ENCODE measurements at regions not wholly inside any gene's neighbourhood (a gene's known extent, or its start where the extent isn't known, plus 50 kb on each side); places are given as distances from the start of the nearest gene placed in this dataset.

- Histone ChIP-seq H3K27me3 (ENCODE audit: control insufficient read depth, insufficient read depth, low read length) (no peaks in the 10 kb centered on the region), H3K27ac (ENCODE audit: low read depth, low read length) (no peak overlapping the region), H3K4me1 (ENCODE audit: control insufficient read depth, insufficient read depth, low read length) (no peaks in the 10 kb centered on the region), H3K4me3 (ENCODE audit: low read depth, low read length) (no peak overlapping the region), H3K9me3 (ENCODE audit: control insufficient read depth, insufficient read depth, low read depth, low read length) (no peaks in the 10 kb centered on the region), H3K9ac (ENCODE audit: low read length) (no peak overlapping the region), H3K36me3 (ENCODE audit: control insufficient read depth, insufficient read depth, low read length) (no peaks in the 10 kb centered on the region)
These were observed 143.2 kb upstream of the ZNF507 start for GRCh38 chr19:32202244-32202643.

- Histone ChIP-seq H3K9me3 (ENCODE audit: control insufficient read depth, insufficient read depth, low read depth, low read length) (0 out of 2 replicates have a peak, but pooled peaks cover 4% of the 10 kb centered on the region), H3K9ac (ENCODE audit: low read length) (no peak overlapping the region), H3K4me1 (ENCODE audit: control insufficient read depth, insufficient read depth, low read length) (no peaks in the 10 kb centered on the region), H3K4me3 (ENCODE audit: low read depth, low read length) (no peak overlapping the region), H3K36me3 (ENCODE audit: control insufficient read depth, insufficient read depth, low read length) (no peaks in the 10 kb centered on the region), H3K27me3 (ENCODE audit: control insufficient read depth, insufficient read depth, low read length) (no peaks in the 10 kb centered on the region), H3K27ac (ENCODE audit: low read depth, low read length) (no peak overlapping the region)
These were observed 142.2 kb upstream of the ZNF507 start for GRCh38 chr19:32203161-32203560.

GRCh38 chr19:32206065-32206464 lies 139.3 kb upstream of the ZNF507 start:
- no peaks in the 10 kb centered on the region for H3K36me3 ChIP-seq (ENCODE audit: control insufficient read depth, insufficient read depth, low read length)
- H3K27ac ChIP-seq (ENCODE audit: low read depth, low read length) = no peak overlapping the region
- H3K4me3 ChIP-seq (ENCODE audit: low read depth, low read length) = no peak overlapping the region
- H3K4me1 ChIP-seq (ENCODE audit: control insufficient read depth, insufficient read depth, low read length) = no peaks in the 10 kb centered on the region
- H3K9ac ChIP-seq (ENCODE audit: low read length) = no peak overlapping the region
- no peaks in the 10 kb centered on the region for H3K27me3 ChIP-seq (ENCODE audit: control insufficient read depth, insufficient read depth, low read length)
- 0 out of 2 replicates have a peak, but pooled peaks cover 4% of the 10 kb centered on the region for H3K9me3 ChIP-seq (ENCODE audit: control insufficient read depth, insufficient read depth, low read depth, low read length)

- no peaks in the 10 kb centered on the region for H3K27me3 ChIP-seq (ENCODE audit: control insufficient read depth, insufficient read depth, low read length)
- no peak overlapping the region for H3K27ac ChIP-seq (ENCODE audit: low read depth, low read length)
- no peak overlapping the region for H3K4me3 ChIP-seq (ENCODE audit: low read depth, low read length)
These were observed 137.3 kb upstream of the ZNF507 start for GRCh38 chr19:32208060-32208459.

GRCh38 chr19:32219392-32219791 lies 126.0 kb upstream of the ZNF507 start:
- H3K36me3 ChIP-seq (ENCODE audit: control insufficient read depth, insufficient read depth, low read length) = no peaks in the 10 kb centered on the region

More at GRCh38 chr19:32208060-32208459, 137.3 kb upstream of the ZNF507 start:
- Histone ChIP-seq H3K36me3 (ENCODE audit: control insufficient read depth, insufficient read depth, low read length) (no peaks in the 10 kb centered on the region), H3K9me3 (ENCODE audit: control insufficient read depth, insufficient read depth, low read depth, low read length) (peaks cover 4% of the 10 kb centered on the region; the same call in 1 of the 2 replicates), H3K4me1 (ENCODE audit: control insufficient read depth, insufficient read depth, low read length) (no peaks in the 10 kb centered on the region), H3K9ac (ENCODE audit: low read length) (no peak overlapping the region)

GRCh38 chr19:32219881-32220472 lies 125.4 kb upstream of the ZNF507 start:
- no peaks in the 10 kb centered on the region for H3K9me3 ChIP-seq (ENCODE audit: control insufficient read depth, insufficient read depth, low read depth, low read length)
- no peaks in the 10 kb centered on the region for H3K36me3 ChIP-seq (ENCODE audit: control insufficient read depth, insufficient read depth, low read length)
- H3K27me3 ChIP-seq (ENCODE audit: control insufficient read depth, insufficient read depth, low read length) = peaks cover 31% of the 10 kb centered on the region
- peaks cover 5% of the 10 kb centered on the region; the same call in 1 of the 2 replicates for H3K4me1 ChIP-seq (ENCODE audit: control insufficient read depth, insufficient read depth, low read length)
- H3K27ac ChIP-seq (ENCODE audit: low read depth, low read length) = no peak overlapping the region
- no peak overlapping the region for H3K4me3 ChIP-seq (ENCODE audit: low read depth, low read length)
- no peak overlapping the region for H3K9ac ChIP-seq (ENCODE audit: low read length)

More at GRCh38 chr19:32219392-32219791, 126.0 kb upstream of the ZNF507 start:
- peaks cover 5% of the 10 kb centered on the region; the same call in 1 of the 2 replicates for H3K4me1 ChIP-seq (ENCODE audit: control insufficient read depth, insufficient read depth, low read length)
- no peak overlapping the region for H3K4me3 ChIP-seq (ENCODE audit: low read depth, low read length)
- no peaks in the 10 kb centered on the region for H3K9me3 ChIP-seq (ENCODE audit: control insufficient read depth, insufficient read depth, low read depth, low read length)
- no peak overlapping the region for H3K9ac ChIP-seq (ENCODE audit: low read length)
- H3K27ac ChIP-seq (ENCODE audit: low read depth, low read length) = no peak overlapping the region
- H3K27me3 ChIP-seq (ENCODE audit: control insufficient read depth, insufficient read depth, low read length) = peaks cover 26% of the 10 kb centered on the region

- H3K27ac ChIP-seq (ENCODE audit: low read depth, low read length) = no peak overlapping the region
- H3K36me3 ChIP-seq (ENCODE audit: control insufficient read depth, insufficient read depth, low read length) = no peaks in the 10 kb centered on the region
- H3K9ac ChIP-seq (ENCODE audit: low read length) = no peak overlapping the region
- peaks cover 5% of the 10 kb centered on the region; the same call in 1 of the 2 replicates for H3K4me1 ChIP-seq (ENCODE audit: control insufficient read depth, insufficient read depth, low read length)
- peaks cover 40% of the 10 kb centered on the region for H3K27me3 ChIP-seq (ENCODE audit: control insufficient read depth, insufficient read depth, low read length)
- no peaks in the 10 kb centered on the region for H3K9me3 ChIP-seq (ENCODE audit: control insufficient read depth, insufficient read depth, low read depth, low read length)
- H3K4me3 ChIP-seq (ENCODE audit: low read depth, low read length) = no peak overlapping the region
These were observed 124.5 kb upstream of the ZNF507 start for GRCh38 chr19:32220951-32221350.

- Histone ChIP-seq H3K4me3 (ENCODE audit: low read depth, low read length) (no peak overlapping the region), H3K9ac (ENCODE audit: low read length) (no peak overlapping the region), H3K36me3 (ENCODE audit: control insufficient read depth, insufficient read depth, low read length) (no peaks in the 10 kb centered on the region), H3K27ac (ENCODE audit: low read depth, low read length) (no peak overlapping the region), H3K27me3 (ENCODE audit: control insufficient read depth, insufficient read depth, low read length) (peaks cover 41% of the 10 kb centered on the region), H3K9me3 (ENCODE audit: control insufficient read depth, insufficient read depth, low read depth, low read length) (no peaks in the 10 kb centered on the region), H3K4me1 (ENCODE audit: control insufficient read depth, insufficient read depth, low read length) (peaks cover 5% of the 10 kb centered on the region; the same call in 1 of the 2 replicates)
These were observed 122.9 kb upstream of the ZNF507 start for GRCh38 chr19:32222556-32222955.

GRCh38 chr19:32223106-32223505 lies 122.3 kb upstream of the ZNF507 start:
- H3K27me3 ChIP-seq (ENCODE audit: control insufficient read depth, insufficient read depth, low read length) = peaks cover 41% of the 10 kb centered on the region
- H3K27ac ChIP-seq (ENCODE audit: low read depth, low read length) = no peak overlapping the region
- H3K4me1 ChIP-seq (ENCODE audit: control insufficient read depth, insufficient read depth, low read length) = peaks cover 5% of the 10 kb centered on the region; the same call in 1 of the 2 replicates
- no peaks in the 10 kb centered on the region for H3K36me3 ChIP-seq (ENCODE audit: control insufficient read depth, insufficient read depth, low read length)
- no peak overlapping the region for H3K4me3 ChIP-seq (ENCODE audit: low read depth, low read length)
- no peaks in the 10 kb centered on the region for H3K9me3 ChIP-seq (ENCODE audit: control insufficient read depth, insufficient read depth, low read depth, low read length)
- no peak overlapping the region for H3K9ac ChIP-seq (ENCODE audit: low read length)

GRCh38 chr19:32223595-32224370 lies 121.6 kb upstream of the ZNF507 start:
- Histone ChIP-seq H3K9ac (ENCODE audit: low read length) (no peak overlapping the region), H3K4me1 (ENCODE audit: control insufficient read depth, insufficient read depth, low read length) (peaks cover 5% of the 10 kb centered on the region; the same call in 1 of the 2 replicates), H3K4me3 (ENCODE audit: low read depth, low read length) (peak overlapping the region; percentile 59), H3K27ac (ENCODE audit: low read depth, low read length) (no peak overlapping the region), H3K36me3 (ENCODE audit: control insufficient read depth, insufficient read depth, low read length) (no peaks in the 10 kb centered on the region), H3K27me3 (ENCODE audit: control insufficient read depth, insufficient read depth, low read length) (peaks cover 41% of the 10 kb centered on the region), H3K9me3 (ENCODE audit: control insufficient read depth, insufficient read depth, low read depth, low read length) (no peaks in the 10 kb centered on the region)

Measured in HUES6 (cell line).